Superior temporal gyrus (tissue), 1 donor: ENCODE measurements at regions not wholly inside any gene's neighbourhood (a gene's known extent, or its start where the extent isn't known, plus 50 kb on each side); places are given as distances from the start of the nearest gene placed in this dataset.
A peak's percentile ranks its signal among the peaks of the same experiment; 100 is the strongest.

Source experiments
- DNase-seq: peaks from one replicate; pipeline ENCODE4 v3.0.0-alpha.2; 2016; ENCODE audit errors: extremely low spot score

DNA sequence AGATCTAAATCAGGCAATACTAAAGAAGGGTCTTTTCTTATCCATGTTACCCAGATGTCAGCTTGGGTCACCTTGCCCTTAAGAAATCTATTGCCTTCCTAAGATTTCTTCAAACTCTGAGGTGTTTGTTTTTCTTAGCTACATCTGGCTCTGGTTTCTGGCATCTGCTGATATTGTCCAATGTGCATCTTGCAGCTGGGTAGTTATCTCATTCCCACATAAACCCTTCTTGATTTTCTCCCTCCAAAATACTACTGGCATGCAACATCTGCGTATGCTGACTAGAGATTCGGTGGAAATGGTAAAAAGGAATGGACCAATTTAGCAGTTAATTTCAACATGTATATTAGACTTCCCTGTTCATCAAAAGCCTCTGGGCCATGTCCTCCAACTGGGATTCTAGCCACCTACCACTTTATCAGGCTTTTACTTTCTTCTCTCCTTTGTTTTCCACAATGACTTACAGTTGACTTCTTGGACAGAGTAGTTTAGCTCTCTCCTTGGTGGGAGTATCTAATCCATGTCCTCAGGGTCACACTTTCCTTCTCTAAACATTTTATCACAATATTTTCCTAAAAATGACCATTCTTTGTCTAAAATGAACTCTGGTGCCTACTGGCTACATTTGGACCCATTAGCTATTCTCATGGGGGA is 324.8 kb upstream of the FAR2 start:
- no peak for DNase-seq

DNA sequence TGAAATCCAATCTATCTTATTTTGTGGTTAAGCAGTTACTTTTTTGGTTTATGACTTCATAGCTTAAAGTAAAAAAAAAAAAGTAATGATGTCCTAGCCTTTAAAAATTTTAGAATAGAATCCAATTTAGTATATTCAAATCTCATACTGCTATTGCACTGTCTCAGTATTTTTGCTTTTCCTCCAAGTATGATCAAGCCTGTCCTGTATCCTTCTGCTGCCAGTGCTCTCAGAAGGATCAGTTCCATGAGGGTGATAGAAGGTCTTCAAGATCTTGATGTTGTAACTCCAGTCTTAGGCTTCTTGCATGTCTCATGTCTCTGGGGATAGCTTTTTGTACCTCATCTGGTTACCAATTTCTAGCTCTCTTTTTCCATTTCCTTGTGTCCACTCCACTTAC is 324.2 kb upstream of the FAR2 start:
- DNase-seq, result no peak

DNA sequence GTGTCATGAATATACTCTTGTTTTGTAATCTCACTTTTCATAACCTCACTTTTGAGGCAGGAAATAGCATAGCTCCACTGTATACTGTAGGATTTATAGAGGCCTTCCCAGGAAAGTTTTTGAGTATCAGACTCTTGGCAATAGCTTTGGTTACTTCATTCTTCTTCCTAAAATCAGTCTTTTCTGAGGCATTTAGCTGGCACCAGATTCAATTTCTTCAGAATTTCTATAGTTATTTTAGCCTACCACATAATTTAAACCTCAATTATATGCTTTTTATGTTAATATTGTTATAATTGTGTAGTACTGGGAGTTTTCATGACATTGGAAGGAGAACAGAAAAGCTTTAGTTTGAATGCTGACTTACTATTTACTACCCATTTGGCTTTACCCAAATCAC is 322.3 kb upstream of the FAR2 start:
- no peak for DNase-seq

DNA sequence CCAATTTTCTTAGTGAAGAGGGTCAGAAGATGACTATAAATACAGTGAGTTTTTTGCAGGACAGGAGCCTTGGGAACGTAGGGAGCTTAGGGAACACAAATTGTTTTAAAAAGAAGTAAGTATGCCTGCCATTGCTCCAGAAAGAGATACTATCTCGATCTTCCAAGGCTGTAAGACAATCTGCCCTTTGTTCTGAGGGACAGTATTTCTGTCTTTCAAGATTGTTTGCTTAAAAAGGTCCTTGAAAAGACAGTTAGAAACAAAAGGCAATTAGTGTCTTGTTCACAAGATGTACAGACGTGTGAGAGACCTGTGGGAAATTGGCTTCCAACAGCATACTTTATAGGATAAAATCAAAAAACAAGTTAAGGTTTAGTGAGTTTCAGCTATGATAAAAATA is 321.2 kb upstream of the FAR2 start:
- no peak for DNase-seq

DNA sequence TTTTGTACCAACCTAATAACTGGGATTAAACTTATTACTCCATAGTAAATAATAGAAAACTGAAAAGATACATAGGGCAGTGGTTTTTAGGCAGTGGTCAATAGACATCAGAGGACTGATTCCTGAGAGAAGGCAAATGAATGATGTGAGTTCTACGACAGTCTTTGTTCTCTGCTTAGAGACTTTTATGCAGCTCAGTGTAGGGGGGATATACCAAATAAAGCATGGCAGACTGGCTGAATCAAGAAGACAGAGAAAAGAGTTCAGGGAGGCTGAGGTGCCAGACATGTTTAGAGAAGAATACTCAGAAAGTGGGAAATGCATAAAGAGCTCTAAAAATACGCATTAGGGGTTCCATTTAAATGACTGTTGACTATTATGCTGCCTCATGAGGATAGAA is 320.8 kb upstream of the FAR2 start:
- DNase-seq, result no peak

DNA sequence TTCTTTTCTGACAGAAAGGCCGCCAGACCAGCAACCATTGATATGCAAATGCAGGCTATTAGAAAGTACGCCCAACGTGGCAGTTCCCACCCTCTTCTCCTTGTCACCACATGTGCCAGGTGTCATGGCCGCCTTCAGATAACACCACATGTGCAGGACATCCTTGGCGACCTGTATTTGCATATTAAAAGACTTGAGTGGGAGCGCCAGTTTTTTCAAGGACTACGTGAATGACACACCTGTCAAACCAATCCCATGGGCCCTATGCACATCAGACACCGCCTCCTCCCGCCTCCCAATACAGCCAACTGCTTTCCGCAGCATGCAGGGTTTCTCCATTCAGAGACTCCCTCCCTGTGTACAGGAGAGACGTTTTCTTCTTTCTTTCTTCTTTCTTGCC is 318.6 kb upstream of the FAR2 start:
- no peak for DNase-seq

DNA sequence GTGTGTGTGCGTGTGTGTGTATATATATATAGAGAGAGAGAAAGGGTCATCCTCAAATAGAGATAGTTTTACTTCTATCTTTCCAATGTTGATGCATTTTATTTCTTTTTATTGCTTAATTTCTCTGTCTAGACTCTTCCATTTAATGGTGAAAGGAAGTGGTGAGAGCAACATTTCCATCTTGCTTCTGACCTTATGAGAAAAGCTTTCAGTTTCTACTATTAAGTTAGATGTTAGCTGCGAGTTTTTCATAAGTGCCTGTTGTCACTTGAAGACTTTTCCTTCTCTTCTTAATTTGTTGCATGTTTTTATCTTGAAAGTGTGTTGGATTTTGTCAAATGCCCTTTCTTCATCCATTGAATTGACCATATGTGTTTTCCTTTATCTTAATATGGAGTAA is 304.4 kb upstream of the FAR2 start:
- DNase-seq, result no peak

DNA sequence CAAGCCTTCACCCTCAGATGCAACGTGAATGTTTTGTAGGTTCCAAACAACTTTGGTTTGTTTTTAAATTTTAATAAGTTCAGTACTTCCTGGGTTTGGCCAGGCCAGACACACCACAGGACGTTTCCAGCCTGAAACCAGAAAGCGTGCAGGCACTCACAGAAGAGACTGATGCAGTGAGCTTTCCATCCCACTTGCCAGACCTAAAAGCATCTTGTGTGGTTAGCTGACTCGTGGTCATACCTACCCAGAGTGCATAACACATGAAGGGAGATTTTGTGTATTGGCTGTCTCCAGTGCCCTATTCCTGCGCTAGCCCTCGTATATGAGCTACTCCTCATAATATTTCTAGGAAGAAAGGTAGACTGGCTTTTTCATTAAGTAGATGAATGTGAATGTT is 297.3 kb upstream of the FAR2 start:
- DNase-seq, result no peak

DNA sequence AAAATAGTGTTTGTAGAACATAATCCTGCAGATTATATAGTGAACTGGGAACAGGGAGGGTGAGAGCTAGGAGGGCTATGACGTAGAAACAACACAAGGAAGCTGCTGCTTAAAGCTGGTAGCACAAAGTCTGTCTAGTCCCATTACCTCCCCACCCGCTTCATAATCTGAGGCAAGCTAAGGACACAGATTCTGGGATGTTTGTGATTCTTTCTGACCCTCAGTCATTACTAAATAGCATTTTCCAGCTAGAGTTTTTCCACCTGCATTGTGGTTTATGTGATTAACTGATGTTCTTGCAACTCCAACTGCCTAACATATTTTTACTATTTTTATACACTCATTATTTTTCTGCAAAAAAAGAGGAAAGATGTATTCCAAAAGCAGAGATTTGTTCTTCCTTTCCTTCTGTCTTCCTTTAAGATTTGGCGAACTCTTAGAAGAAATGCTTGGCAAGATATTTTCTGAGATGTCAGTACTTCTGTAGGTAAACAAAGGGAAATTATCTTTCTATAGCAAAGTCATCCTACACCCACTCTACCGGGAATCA is 293.2 kb upstream of the FAR2 start:
- no peak for DNase-seq

DNA sequence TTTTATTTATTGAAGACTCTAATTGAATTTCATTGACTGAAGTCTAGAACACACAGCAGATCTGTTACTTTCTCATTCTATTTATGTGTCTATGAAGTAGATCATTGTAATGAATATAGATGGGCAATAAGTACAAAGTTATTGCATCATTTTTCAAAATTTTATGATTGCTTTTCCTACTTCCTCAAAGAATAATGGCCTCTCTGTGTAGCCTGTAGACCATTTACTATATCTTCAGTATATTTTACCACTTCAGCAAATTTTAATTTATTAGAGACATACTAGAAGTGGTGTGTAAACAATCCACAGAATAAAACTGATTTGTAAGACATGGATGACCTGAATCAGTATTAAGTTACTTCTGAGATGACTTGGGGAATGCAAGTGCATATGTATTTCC is 291.7 kb upstream of the FAR2 start:
- no peak for DNase-seq

DNA sequence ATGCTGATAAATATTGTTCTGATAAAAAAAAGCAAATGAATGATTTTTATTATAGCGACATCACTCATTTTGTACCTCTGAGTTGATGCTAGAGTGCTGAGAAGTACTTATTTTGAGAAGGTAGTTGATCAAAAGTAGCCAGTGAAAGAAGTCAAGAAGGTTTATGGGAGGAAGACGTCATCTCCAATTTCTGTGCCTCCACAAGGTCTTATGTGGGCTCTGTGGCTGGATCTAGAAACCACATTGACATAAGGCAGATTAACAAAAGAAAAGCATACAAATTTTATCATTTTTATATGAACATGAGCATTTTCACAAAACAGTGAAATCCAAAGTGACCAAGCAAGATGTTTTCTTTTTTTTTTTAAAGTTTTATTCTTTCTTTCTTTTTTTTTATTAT is 289.5 kb upstream of the FAR2 start:
- DNase-seq, result no peak

DNA sequence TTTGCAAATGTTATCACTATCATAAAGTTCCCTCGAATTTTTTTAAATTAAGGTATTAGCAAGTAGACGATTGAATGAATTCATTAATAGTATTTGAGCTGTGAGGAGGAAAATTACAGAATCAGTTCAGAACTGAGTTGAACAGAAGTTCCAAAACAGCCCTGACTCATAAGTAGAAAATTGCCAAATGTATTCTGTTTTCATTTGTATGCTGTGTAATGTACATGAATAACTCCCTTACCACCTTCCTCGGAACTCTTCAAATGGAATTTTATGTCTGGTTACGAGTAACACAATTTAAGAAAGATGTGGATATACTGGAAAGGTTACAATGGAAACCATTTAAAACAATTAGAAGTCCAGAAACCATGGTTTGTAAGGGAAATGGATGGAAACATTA is 283.3 kb upstream of the FAR2 start:
- DNase-seq, result no peak

DNA sequence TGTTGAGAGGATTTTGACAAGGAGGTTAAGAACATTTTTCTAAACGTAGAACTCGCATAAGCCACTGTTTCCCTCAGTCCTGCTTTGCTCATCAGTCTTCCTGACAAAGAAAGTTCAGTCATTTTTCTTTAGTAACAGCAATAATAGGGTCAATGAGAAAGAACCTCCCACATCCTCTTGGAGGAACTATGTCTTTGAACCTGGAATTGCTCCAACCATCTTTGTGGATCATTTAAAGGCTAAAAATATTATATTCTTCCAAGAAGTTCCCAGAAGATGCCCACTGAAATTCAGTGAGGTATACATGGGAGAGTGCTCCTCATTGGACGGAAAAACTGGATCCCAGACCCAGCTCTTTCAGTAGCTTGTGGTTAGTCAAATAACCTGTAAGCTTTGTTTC is 282.8 kb upstream of the FAR2 start:
- no peak for DNase-seq

DNA sequence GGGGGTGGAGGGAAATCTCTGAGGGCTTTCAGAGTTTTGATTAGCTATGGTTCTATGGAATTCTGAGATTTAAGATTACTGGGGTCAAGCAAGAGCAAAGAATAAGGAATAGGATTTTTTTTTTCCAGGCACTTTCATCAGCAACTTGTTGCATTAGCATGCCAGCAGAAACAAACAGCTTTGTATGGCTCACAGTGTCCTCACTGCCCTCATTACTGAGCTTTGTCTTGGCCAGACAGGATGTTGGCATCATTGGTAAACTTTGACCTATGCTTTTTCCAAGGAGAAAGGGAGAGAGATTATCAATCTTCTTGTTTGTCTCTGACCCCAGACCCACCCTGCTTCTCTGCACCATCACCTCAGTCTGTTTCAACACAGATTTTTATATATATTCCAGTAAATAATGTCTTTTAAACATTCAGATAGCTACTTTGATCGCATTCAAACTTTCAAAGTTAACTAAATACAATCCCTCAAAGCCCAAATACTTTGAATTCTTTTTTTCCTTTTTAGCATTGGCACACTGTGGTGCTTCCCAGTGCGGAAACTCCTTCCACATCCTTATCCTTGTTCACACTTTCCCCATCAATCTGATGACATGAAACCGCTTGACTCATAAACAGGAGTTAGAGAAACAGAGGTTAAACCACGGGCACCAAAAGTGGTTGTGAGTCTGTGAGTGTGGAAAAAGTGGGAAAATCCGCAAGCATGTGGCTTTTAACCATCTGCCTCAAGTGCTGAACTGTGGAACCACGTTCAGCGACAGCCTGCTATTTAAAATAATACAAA is 282.2 kb upstream of the FAR2 start:
- DNase-seq, result no peak

DNA sequence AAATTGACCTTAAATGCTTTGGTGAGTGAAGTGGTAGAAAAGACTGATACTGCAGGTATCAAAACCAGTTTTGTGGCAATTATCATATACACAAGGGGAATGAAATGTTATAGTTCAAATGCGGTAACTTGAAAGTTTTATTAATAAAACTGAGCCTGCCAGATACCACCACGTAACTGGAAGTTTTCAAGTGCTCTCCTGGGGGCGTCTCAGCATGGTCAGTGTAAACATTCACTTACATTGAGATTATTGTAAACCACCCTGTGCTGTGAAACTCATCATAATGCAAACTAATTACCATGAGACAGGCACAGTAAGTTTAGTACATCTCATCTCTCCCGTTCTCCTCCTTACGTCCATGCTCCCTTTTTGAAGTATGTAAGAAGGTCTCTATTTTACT is 280.7 kb upstream of the FAR2 start:
- no peak for DNase-seq

DNA sequence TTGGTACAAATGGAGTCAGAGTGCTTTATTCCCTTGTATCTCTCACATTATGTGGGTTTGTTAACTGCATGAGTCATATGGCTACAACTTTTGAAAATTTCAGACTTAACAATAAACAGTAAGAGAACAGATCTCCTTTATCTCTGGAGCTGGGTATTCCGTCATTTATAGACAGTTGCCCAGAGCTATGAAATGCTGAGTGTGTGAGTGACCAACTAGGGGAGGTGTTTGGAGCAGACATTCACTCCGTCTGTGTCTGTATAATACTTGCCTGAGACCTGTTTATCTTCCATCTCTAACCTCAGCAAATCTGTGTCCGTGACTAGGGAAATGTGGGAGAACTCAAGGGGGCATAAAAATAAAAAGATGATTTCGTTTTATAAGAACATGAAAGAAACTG is 279.9 kb upstream of the FAR2 start:
- DNase-seq, result peak; percentile 58

DNA sequence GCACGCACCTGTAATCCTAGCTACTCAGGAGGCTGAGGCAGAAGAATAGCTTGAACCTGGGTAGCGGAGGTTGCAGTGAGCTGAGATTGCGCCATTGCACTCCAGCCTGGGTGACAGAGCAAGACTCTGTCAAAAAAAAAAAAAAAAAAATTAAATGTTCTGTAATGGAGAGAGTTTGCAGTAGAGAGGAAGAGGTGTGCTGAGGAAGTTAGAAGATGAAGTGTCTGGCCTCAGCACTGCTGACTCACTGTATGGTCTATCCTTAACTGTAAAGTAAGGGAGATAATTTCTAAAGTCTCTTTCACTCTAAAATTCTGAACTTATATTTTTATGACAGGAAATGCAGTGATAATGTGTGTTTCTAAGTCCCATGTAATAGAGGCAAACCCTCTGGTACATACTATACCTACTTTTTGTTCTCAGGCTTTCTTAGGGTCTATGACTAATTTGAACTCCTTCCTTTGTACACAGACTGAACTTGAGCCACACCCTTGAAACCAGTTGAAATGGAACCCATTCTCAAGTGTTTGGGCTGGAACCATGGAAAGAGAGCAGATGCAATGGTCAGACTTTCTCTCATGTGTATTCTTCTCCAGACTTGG is 278.1 kb upstream of the FAR2 start:
- no peak for DNase-seq

DNA sequence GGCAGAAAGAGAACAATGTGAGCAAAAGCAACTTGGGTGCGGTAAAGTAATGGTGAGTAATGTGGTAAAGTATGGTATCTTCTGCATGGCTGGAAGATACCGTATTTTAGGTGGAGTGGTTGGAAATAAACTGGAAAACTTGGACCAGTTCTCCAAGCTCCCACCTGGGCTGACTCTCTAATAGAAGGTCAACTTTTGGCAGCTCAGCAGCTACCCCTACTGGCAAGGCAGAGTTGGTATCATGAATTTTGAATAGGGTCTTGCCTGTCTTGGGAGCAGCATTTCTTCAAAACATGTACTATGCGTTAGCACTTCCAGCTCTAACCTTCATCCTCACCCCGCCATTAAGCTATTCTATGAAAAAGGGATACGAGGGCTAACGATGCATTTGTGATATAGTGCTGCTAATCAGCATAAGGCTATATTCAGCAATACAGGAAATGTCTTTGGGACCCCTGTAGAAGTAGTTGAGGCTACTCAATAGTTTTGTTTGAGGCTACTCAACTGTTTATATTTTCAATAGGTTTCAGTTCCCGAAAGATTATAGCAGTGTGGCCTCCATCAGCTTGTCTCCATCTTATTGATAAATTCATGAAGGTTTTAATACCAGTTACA is 276.3 kb upstream of the FAR2 start:
- DNase-seq, result peak; percentile 68

DNA sequence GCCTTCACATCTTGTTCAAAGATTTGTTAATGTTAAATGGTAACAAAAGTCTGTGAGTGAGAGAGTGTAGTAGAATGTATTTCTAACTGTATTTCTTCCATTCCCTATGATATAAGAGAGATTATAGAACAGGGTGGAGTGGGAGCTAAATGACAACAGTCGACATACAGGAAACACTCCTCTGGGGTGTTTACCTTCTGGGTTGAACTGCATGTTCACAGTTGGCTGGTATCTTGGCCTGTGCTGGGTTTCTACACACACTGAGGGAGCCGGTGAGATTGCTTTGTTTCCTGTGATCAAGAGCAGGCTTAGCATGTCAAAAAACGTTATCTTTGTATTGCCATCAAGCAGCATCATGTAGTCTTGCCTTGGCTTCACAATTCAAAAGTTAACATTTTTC is 274.3 kb upstream of the FAR2 start:
- DNase-seq, result no peak

DNA sequence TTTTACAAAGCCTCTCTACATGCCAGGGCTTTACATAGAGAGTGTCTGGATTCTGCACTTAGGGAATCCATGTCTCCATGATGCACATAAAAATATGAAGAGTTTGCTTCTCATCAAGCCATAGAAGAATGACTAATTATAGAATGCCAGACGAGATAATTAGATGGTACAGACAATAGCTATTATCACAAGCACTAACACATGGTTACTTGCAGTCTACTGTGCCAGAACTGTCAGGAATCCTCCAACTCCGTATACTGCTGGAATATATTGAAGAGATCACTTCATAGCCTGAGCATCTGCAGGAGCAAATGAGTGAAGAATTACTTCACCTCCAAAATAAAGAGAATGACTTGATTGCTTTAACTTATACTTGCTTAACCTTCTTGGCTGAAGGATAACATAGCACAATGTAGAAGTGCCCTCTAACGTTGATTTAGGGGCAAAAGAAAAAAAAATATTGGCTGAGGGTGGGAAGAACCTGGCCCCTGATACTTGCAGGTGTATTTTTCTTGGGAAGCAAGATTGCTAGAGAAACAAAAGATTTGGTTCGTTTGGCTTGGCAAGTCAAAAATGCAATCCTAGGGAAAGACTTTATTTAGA is 272.8 kb upstream of the FAR2 start:
- no peak for DNase-seq

DNA sequence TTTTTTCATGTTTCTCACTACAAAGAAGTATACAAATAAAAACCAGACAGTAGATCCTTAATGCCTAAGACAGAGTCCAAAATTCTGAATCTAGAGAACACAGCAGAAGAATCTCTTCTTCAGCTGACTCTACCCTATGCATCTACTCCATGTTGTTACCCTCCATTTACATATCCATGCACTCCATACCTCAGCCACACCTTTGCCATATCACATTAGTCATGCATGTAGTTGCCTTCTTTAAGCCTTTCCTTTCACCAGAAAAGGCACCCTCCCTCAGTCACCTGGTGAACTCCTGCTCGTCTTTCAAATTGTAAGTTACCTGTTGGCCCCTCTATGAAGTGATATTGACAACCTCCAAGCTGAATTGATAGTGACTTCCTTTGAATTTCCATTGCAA is 271.2 kb upstream of the FAR2 start:
- no peak for DNase-seq

DNA sequence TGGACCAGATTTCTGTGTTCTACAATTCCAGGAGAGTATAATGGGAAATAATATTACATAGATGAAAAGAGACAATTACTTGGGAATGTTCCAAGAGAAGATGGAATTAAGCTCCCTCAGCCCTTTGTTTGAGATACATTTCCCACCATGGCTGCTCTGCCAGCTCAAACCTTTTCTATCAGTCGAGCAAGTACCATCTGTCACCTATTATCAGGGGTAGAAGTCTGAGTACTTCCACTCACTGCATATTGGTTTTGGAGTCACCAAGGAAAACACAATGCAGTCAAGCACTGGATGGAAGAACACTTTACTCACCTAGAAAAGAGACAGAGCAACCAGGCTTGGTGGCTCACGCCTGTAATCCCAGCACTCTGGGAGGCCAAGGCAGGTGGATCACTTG is 270.4 kb upstream of the FAR2 start:
- no peak for DNase-seq
